Tibial nerve (tissue), 4 donors: ENCODE measurements at regions not wholly inside any gene's neighbourhood (a gene's known extent, or its start where the extent isn't known, plus 50 kb on each side); places are given as distances from the start of the nearest gene placed in this dataset.

ENCODE experiments used
- DNase-seq, 2 donors: peaks; one replicate each; pipeline ENCODE4 v3.0.0-alpha.2; 2019; ENCODE audit warnings: low spot score in 2 of 2
- H3K27ac ChIP-seq, 4 donors: fragments of 200-600 bp; sonication (generic) in 3 of 4; one replicate each; pipeline ENCODE4 v1.5.1; 2017 to 2019; ENCODE audit warnings: mild to moderate bottlenecking in 1 of 4
- H3K27me3 ChIP-seq, 2 donors: fragments of 200-600 bp; sonication (generic) in 1 of 2; one replicate each; pipeline versions ENCODE4 v1.5.1 to v1.6.0; 2017 to 2019
- H3K36me3 ChIP-seq, 3 donors: fragments of 200-600 bp; sonication (generic); one replicate each; pipeline ENCODE4 v1.5.1; 2018 to 2019
- H3K4me1 ChIP-seq, 4 donors: fragments of 200-600 bp; sonication (generic) in 3 of 4; one replicate each; pipeline ENCODE4 v1.5.1; 2017 to 2019
- H3K4me3 ChIP-seq, 4 donors: fragments of 200-600 bp; sonication (generic) in 3 of 4; one replicate each; pipeline ENCODE4 v1.5.1; 2017 to 2019; ENCODE audit warnings: mild to moderate bottlenecking in 1 of 4, moderate library complexity in 1 of 4
- H3K9me3 ChIP-seq, 4 donors: fragments of 200-600 bp; sonication (generic) in 3 of 4; one replicate each; pipeline ENCODE4 v1.5.1; 2017 to 2019
- CTCF ChIP-seq, 5 experiments: fragments of 200-600 bp in 3 of 5; fragments of 450-650 bp in 2 of 5; sonication (generic) in 3 of 5; IDR thresholded peaks; one replicate each; pipeline ENCODE4 v1.5.1; 2016 to 2019; ENCODE audit warnings: antibody characterized with exemption in 5 of 5, mild to moderate bottlenecking in 3 of 5, moderate library complexity in 2 of 5
- EP300 ChIP-seq, 2 donors: sonication (generic); formaldehyde crosslinking; IDR thresholded peaks; one replicate each; pipeline ENCODE4 v1.6.1; 2017; ENCODE audit warnings: antibody characterized with exemption in 2 of 2, mild to moderate bottlenecking in 1 of 2
- POLR2A ChIP-seq, 2 donors: fragments of 450-650 bp; IDR thresholded peaks; one replicate each; pipeline ENCODE4 v1.6.1; 2017; ENCODE audit warnings: antibody characterized with exemption in 2 of 2, mild to moderate bottlenecking in 2 of 2, moderate library complexity in 2 of 2
- WGBS, 2 donors: methylation state at CpG; one replicate each; pipeline ENCODE4 v1.1.5; 2018; 5-methylcytosine and 5-hydroxymethylcytosine counted together

DNA sequence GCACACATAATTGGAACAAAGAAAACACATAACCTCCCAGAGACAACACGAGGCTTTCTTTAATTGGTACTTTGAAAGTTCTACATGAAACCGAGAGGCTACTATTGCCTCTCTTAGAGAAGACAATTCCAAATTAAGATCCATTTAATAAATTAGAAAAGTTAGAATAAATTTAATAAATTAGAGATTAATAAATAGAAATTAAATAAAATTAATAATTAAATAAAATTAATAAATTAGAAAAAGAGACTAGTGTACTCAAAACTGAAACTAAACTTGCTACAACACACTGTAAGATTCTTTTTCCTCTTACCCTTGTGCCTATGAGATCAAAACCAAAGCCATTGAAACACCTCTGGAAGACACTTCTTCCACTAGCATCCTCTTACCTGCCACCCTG lies 199.0 kb downstream of the URB2 start:
- Histone ChIP-seq H3K9me3 (no peaks in the 10 kb centered on the region), H3K36me3 (no peaks in the 10 kb centered on the region), H3K4me1 (peaks cover 0 to 6% (median 0%) of the 10 kb centered on the region in 4 donors), H3K4me3 (no peak overlapping the region), H3K27ac (no peak overlapping the region), H3K27me3 (no peaks in the 10 kb centered on the region)
- no peak for DNase-seq
- WGBS, 2 donors: 86 to 93% methylated on average over 2 of the region's 2 CpGs
- TF ChIP-seq POLR2A (IDR thresholded peaks at IDR 0.05) (no peak), EP300 (IDR thresholded peaks at IDR 0.05) (no peak)

DNA sequence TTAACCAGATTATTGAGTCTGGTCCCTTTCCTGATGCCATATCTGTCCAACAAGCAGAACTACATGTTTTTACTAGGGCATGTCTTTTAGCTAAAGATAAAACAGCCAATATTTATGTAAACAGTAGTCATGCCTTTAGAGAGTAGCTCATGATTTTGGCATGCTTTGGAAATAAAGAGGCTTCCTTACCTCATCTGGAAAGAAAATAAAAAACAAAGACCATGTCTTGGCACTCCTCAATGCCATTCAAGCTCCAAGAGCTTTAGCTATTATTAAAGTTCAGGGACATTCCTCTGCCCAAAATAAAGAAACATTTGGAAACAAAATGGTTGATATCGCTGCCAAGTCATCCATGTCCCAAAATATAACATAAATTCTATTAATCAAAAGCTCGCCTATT lies 202.4 kb downstream of the URB2 start:
- no peak overlapping the region for H3K4me3 ChIP-seq
- no peaks in the 10 kb centered on the region for H3K9me3 ChIP-seq
- H3K36me3 ChIP-seq: no peaks in the 10 kb centered on the region
- no peaks in the 10 kb centered on the region for H3K4me1 ChIP-seq
- no peaks in the 10 kb centered on the region for H3K27me3 ChIP-seq
- WGBS, 2 donors: 52 to 58% methylated on average over 2 of the region's 2 CpGs
- DNase-seq: no peak
- H3K27ac ChIP-seq: no peak overlapping the region
- TF ChIP-seq CTCF (IDR thresholded peaks at IDR 0.05): no peak
- no peak for TF ChIP-seq POLR2A (IDR thresholded peaks at IDR 0.05)
- TF ChIP-seq EP300 (IDR thresholded peaks at IDR 0.05): no peak

DNA sequence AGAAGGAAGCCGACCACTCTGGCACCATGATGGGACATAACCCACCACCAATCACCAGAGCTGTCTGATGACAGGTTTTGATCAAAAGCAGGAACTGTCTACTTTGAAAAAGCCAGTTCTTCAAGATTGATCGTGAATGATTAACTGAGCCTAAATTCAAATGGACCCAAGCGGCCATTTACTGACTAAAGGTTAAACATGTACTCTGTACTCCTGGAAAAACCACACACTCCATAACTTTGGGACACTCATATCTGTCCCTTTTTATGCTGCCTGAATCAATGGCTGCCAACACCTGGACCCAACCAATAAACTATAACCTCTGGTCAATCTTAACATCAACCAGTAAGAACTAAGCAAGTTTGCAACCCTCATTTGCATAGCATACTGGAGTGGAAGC lies 206.6 kb downstream of the URB2 start:
- no peak overlapping the region for H3K27ac ChIP-seq
- H3K27me3 ChIP-seq: no peaks in the 10 kb centered on the region
- 93 to 100% methylated on average over 3 of the region's 3 CpGs for WGBS, 2 donors
- no peak for DNase-seq
- H3K9me3 ChIP-seq: no peaks in the 10 kb centered on the region
- no peak for TF ChIP-seq POLR2A (IDR thresholded peaks at IDR 0.05)
- no peak for TF ChIP-seq EP300 (IDR thresholded peaks at IDR 0.05)
- no peak for TF ChIP-seq CTCF (IDR thresholded peaks at IDR 0.05)
- no peaks in the 10 kb centered on the region for H3K4me1 ChIP-seq
- no peak overlapping the region for H3K4me3 ChIP-seq
- H3K36me3 ChIP-seq: no peaks in the 10 kb centered on the region

GRCh38 chr1:229834230-229834629 lies 208.2 kb downstream of the URB2 start:
- 87 to 89% methylated on average over 6 of the region's 6 CpGs for WGBS, 2 donors
- TF ChIP-seq EP300 (IDR thresholded peaks at IDR 0.05) (no peak), POLR2A (IDR thresholded peaks at IDR 0.05) (no peak), CTCF (IDR thresholded peaks at IDR 0.05) (no peak)
- Histone ChIP-seq H3K9me3 (no peaks in the 10 kb centered on the region), H3K36me3 (no peaks in the 10 kb centered on the region), H3K27ac (no peak overlapping the region), H3K27me3 (no peaks in the 10 kb centered on the region), H3K4me1 (no peaks in the 10 kb centered on the region), H3K4me3 (no peak overlapping the region)
- no peak for DNase-seq

DNA sequence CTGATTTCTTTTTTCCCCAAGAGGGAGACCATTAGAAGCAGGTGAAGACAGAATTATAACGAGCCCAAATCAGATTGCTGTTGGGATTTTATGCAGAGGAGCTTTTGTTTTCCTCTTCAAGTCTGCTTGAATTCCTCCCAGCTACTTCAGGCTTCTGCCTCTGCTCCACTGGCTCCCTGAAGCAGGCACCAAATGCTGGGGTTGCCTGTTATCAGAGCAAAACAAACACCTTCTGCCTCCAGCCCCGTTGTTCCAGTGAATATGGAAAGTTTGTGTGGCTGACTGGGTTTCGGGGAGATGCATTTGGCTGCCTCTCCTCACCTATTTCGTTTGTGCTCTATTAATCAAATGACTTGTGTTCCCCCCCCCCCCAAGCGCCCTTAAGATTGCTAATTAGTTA lies 209.2 kb downstream of the URB2 start:
- Histone ChIP-seq H3K4me3 (no peak overlapping the region), H3K27me3 (no peaks in the 10 kb centered on the region), H3K36me3 (no peaks in the 10 kb centered on the region), H3K27ac (no peak overlapping the region), H3K9me3 (no peaks in the 10 kb centered on the region), H3K4me1 (no peaks in the 10 kb centered on the region)
- 61 to 64% methylated on average over 5 of the region's 5 CpGs for WGBS, 2 donors
- no peak for TF ChIP-seq CTCF (IDR thresholded peaks at IDR 0.05)
- TF ChIP-seq POLR2A (IDR thresholded peaks at IDR 0.05): no peak
- no peak for TF ChIP-seq EP300 (IDR thresholded peaks at IDR 0.05)
- DNase-seq: no peak

- 75 to 77% methylated on average over 9 of the region's 9 CpGs for WGBS, 2 donors
- no peaks in the 10 kb centered on the region for H3K36me3 ChIP-seq
These were observed 210.3 kb downstream of the URB2 start for GRCh38 chr1:229836324-229836723.

More at GRCh38 chr1:229836324-229836723, 210.3 kb downstream of the URB2 start:
- Histone ChIP-seq H3K4me1 (no peaks in the 10 kb centered on the region), H3K27ac (no peak overlapping the region), H3K9me3 (no peaks in the 10 kb centered on the region), H3K27me3 (no peaks in the 10 kb centered on the region), H3K4me3 (no peak overlapping the region)
- DNase-seq: no peak
- no peak for TF ChIP-seq POLR2A (IDR thresholded peaks at IDR 0.05)
- no peak for TF ChIP-seq CTCF (IDR thresholded peaks at IDR 0.05)
- TF ChIP-seq EP300 (IDR thresholded peaks at IDR 0.05): no peak
